ENCODE measurements at regions not wholly inside any gene's neighbourhood (a gene's known extent, or its start where the extent isn't known, plus 50 kb on each side); places are given as distances from the start of the nearest gene placed in this dataset.

- no peak for TF ChIP-seq MYC (IDR thresholded peaks at IDR 0.05; ENCODE audit: low read depth, low read length)
- no peak for TF ChIP-seq POLR2A (IDR thresholded peaks at IDR 0.05; ENCODE audit: extremely low read depth, insufficient read length)
- no peak for TF ChIP-seq CTCF (IDR thresholded peaks at IDR 0.05; ENCODE audit: low read depth, low read length)
- no peak for TF ChIP-seq MAX (IDR thresholded peaks at IDR 0.05; ENCODE audit: low read depth, low read length)
- no peak for DNase-seq (ENCODE audit: low read depth)
- no peak overlapping the region for H3K4me3 ChIP-seq (ENCODE audit: low read depth, low read length)
Measured at GRCh38 chr13:81773263-81773662, 1432.3 kb upstream of the SPRY2 start.

GRCh38 chr13:81771951-81772350 is 1431.0 kb upstream of the SPRY2 start:
- TF ChIP-seq MYC (IDR thresholded peaks at IDR 0.05; ENCODE audit: low read depth, low read length) (no peak), POLR2A (IDR thresholded peaks at IDR 0.05; ENCODE audit: extremely low read depth, insufficient read length) (no peak), CTCF (IDR thresholded peaks at IDR 0.05; ENCODE audit: low read depth, low read length) (no peak), MAX (IDR thresholded peaks at IDR 0.05; ENCODE audit: low read depth, low read length) (no peak)
- DNase-seq (ENCODE audit: low read depth): no peak

GRCh38 chr13:81770868-81771505 is 1430.1 kb upstream of the SPRY2 start:
- TF ChIP-seq POLR2A (IDR thresholded peaks at IDR 0.05; ENCODE audit: extremely low read depth, insufficient read length): no peak
- TF ChIP-seq MAX (IDR thresholded peaks at IDR 0.05; ENCODE audit: low read depth, low read length): no peak
- no peak for TF ChIP-seq CTCF (IDR thresholded peaks at IDR 0.05; ENCODE audit: low read depth, low read length)
- no peak overlapping the region for H3K4me3 ChIP-seq (ENCODE audit: low read depth, low read length)
- DNase-seq (ENCODE audit: low read depth): no peak

More at GRCh38 chr13:81771951-81772350, 1431.0 kb upstream of the SPRY2 start:
- H3K4me3 ChIP-seq (ENCODE audit: low read depth, low read length): no peak overlapping the region

- H3K4me3 ChIP-seq (ENCODE audit: low read depth, low read length): no peak overlapping the region
- TF ChIP-seq CTCF (IDR thresholded peaks at IDR 0.05; ENCODE audit: low read depth, low read length) (no peak), MYC (IDR thresholded peaks at IDR 0.05; ENCODE audit: low read depth, low read length) (no peak), POLR2A (IDR thresholded peaks at IDR 0.05; ENCODE audit: extremely low read depth, insufficient read length) (no peak)
- DNase-seq (ENCODE audit: low read depth): no peak
Measured at GRCh38 chr13:81762449-81762848, 1421.5 kb upstream of the SPRY2 start.

- no peak for DNase-seq (ENCODE audit: low read depth)
Measured at GRCh38 chr13:81760316-81760715, 1419.4 kb upstream of the SPRY2 start.

More at GRCh38 chr13:81760316-81760715, 1419.4 kb upstream of the SPRY2 start:
- no peak overlapping the region for H3K4me3 ChIP-seq (ENCODE audit: low read depth, low read length)
- TF ChIP-seq POLR2A (IDR thresholded peaks at IDR 0.05; ENCODE audit: extremely low read depth, insufficient read length) (no peak), MYC (IDR thresholded peaks at IDR 0.05; ENCODE audit: low read depth, low read length) (no peak), CTCF (IDR thresholded peaks at IDR 0.05; ENCODE audit: low read depth, low read length) (no peak), MAX (IDR thresholded peaks at IDR 0.05; ENCODE audit: low read depth, low read length) (no peak)
